Activated CD8-positive, alpha-beta memory T cell treated with anti-CD3 and anti-CD28 coated beads for 48 hours (primary cell): ENCODE measurements at regions not wholly inside any gene's neighbourhood (a gene's known extent, or its start where the extent isn't known, plus 50 kb on each side); places are given as distances from the start of the nearest gene placed in this dataset.
"Not testable (repeated sequence)": the region's sequence is repeated elsewhere in the genome, so short reads cannot be mapped to it uniquely, and the experiment has no call there.

ENCODE experiments used
- DNase-seq, 3 experiments: peaks; one replicate each; pipeline ENCODE4 v3.0.0-alpha.2; 2020; ENCODE audit warnings: low read depth in 2 of 3, low spot score in 2 of 3

DNA sequence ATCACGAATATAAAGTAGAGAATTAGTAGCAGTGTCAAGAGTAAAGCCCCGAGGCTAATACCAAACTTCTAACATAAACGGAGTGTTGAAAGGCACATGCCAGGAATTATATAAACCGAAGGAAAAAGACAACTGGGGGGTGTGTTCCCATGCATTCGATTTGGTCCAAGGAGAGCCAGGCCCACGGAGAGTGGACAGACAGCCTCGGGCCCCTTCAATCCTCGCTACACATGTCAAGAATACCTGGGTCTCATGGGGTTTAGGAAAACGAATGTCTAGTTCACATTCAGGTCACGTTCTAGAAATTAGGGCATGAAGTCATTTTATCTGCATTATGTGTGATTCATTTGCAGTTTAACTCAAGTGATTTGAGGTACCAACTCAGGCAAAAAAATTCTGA lies 343.7 kb downstream of the BCL2L11 start:
- not testable (repeated sequence) for DNase-seq

DNA sequence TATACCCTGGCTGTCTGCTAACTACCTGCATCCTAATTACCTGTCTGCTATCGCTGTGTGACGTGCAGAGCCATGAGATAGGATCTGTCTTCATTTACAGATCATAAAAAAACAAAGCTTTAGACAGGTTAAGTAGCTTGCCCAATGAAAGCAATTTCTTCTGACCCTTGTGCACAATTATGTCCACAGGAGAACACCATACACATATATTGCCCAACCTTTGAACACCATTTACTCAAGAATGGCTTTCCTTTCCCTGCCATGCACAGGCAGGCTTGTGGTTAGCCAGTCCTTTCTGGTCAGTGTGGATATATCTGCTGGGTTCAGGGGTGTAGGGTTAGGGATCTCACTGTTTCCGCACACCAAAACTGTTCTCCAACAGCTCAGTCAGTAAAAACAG lies 344.8 kb downstream of the BCL2L11 start:
- DNase-seq: not testable (repeated sequence)

GRCh38 chr2:111466744-111467143 lies 346.0 kb downstream of the BCL2L11 start:
- DNase-seq: not testable (repeated sequence)

DNA sequence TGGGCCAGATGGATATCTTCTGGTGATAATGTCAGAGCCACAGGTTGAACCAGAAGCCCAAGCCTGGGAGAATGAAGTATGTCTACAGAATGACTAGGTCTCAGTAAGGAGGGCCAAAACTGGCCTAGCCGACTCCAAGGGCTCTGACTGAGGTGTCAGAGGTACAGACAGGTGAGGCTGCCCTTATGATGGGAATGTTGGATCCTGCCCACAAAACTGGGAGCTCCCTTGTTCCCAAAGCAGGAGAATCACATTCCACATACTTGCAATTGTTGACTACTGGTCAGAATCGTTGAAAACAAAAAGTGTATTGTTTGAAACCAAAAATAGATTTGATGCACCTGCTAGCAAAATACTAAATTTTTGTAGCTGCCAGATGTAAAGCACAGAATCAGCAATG lies 350.2 kb downstream of the BCL2L11 start:
- not testable (repeated sequence) for DNase-seq

DNA sequence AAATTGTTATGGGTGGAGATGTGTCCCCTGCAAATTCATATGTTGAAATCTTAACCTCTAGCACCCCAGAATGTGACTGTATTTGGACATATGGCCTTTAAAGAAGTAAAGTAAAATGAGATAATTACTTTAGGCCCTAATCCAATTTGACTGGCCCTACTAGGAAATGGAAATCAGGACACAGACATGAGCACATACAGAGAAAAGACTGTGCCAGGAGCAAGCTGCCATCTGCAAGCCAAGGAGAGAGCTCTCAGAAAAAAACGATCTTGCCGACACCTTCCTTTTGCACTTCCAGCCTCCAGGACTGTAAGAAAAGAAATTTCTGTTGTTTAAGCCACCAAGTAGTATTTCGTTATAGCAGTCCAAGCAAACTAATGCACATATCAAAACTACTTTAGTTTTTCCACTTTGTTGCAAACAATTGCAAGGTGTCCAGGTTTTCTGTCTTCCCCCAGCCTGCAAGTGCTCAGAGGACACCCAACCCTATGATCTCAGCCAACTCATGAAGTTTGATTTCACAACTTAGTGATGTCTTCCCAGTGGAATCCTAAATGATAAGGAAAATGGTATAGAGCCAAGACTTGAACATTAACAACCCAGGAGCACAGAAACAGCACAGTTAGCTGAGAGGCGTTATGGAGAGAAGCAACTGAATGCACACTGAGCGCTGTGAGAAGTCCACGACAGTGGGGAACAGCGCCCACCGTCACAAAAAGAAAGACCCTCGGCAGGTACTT lies 351.2 kb downstream of the BCL2L11 start:
- not testable (repeated sequence) for DNase-seq

- not testable (repeated sequence) for DNase-seq
Observed at GRCh38 chr2:111472844-111473403, 352.2 kb downstream of the BCL2L11 start.

DNA sequence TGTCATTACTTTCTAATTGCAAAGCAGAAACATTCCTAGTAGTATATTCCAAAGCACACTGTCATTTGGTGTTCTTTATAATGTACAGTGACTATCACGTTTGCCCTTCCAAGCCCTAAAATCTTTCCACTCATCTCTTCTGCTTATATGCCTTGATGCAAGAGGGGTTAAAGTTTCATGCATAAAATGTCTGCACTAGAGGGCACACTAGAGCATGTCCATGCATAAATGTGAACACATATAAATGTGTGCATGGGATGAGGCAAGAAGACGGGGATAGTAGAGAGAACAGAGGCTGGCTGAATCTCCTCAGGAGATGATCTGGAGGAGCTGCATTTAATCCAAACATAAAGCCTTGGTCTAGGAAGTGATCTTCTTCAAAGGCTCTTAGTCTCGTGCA lies 352.8 kb downstream of the BCL2L11 start:
- DNase-seq: not testable (repeated sequence)

DNA sequence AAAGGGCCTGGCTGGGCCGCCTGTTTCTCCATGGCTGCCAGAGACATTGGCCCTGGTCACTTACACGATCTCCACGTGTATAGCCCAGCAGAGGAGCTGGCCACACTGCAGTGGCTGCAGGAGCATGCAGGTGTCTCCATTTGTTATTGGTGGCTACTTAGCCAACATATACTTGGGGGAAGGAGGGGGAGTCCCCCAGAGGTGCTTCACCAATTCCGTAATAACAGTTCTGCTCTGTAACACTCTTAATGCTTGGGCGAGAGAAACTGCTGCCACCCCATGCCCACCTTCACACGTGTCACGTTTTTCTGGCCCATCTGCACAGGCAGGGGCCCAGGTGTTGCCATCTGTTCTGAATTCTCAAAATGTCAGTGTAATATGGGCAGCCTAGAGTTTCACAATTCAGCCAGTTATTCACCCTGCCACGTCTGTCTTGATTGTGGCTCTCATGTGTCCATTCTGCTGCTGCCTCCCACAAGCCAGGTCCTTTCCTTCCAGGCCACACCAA lies 353.5 kb downstream of the BCL2L11 start:
- not testable (repeated sequence) for DNase-seq

DNA sequence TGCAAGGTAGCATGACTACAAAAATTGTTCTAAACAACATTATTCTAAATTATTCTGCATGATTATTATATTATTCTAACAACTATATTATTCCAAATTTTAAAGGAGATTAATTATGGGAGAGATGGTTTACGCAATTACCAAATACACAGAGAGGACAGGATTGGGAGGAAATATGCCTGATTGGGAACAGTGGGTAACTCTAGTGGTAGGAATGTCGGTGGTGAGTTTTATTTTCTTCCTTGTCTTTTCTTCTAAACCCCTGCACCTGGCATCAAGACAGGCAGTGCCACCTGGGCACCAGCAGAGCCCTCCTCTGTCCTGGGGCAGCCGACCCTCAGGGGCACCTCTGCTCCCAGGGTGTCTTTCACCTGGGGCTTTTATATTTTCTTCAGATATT lies 357.6 kb downstream of the BCL2L11 start:
- DNase-seq: not testable (repeated sequence)

- not testable (repeated sequence) for DNase-seq
Observed at GRCh38 chr2:111478871-111479318, 358.2 kb downstream of the BCL2L11 start.

DNA sequence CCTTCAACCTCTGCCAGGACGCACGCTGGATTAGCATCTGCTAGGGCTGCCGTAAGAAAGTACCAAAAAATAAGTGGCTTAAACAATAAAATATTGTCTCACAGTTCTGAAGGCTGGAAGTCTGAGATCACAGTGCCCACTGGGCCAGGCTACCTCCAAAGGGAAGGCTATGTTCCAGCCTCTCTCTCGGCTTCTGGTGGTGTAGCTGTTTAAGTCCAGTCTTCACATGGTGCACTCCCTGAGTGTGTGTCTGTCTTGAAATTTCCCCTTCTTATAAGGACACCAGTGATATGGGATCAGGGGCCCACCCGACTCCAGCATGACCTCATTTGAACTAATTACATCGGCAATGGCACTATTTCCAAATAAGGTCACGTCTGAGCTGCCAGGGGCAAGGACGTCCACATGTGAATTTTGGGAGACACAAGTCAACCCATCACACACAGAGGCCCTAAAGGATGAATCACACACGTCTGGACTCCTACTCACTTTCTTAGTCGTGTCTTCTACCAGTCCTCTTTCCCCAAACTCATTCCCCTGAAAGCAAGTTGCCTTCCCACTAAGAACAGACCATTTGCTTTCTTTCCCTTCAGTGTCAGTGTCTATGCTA lies 359.4 kb downstream of the BCL2L11 start:
- DNase-seq: not testable (repeated sequence)

GRCh38 chr2:111480633-111481032 lies 359.9 kb downstream of the BCL2L11 start:
- DNase-seq: not testable (repeated sequence)

GRCh38 chr2:111481219-111481618 lies 360.5 kb downstream of the BCL2L11 start:
- not testable (repeated sequence) for DNase-seq

DNA sequence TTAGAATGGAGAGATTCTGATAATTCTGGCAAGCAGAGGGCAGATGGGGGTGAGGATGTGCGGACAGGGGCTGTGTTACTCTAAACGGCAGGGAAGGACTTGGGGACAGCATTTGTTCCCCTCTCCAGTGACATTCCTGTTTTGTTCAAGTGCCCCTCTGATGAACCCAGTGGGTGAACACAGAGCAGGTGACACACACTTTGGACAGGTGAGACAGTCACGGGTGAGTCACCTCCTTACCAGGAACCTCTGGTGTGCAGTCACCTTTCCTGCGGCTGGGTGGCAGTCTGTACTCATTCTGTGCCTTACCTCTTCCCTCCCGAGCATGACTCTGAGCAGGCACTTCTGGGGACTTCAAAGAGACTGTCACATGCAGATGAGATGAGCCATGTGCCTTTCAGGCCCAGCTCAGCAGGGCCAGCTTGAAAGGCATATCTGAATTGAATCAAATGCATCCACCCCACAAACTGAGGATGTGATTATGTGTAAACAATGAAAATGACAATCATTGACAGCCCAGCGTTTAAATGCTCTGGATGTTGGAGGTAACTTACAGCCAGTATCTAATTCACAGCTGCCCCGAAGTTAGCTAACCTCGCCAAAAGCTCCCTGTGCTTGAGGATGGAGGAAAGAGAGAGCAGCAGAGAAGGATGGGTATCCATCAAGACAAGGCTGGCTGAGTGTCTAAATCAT lies 362.4 kb downstream of the BCL2L11 start:
- DNase-seq: not testable (repeated sequence)

DNA sequence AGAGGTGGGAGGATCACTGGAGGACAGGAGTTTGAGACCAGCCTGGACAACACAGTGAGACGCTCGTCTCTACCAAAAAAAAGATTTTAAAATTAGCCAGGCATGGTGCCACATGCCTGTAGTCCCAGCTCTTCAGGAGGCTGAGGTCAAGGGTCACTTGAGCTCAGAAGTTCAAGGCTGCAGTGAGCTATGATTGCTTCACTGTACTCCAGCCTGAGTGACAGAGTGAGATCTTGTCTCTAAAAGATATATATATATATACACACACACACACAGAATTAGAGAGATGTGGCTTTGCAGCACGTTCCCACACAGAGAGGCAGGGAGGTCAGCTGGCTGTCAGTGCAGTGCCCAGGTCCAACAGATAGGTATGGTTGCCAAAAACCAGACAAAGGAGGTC lies 363.4 kb downstream of the BCL2L11 start:
- not testable (repeated sequence) for DNase-seq

DNA sequence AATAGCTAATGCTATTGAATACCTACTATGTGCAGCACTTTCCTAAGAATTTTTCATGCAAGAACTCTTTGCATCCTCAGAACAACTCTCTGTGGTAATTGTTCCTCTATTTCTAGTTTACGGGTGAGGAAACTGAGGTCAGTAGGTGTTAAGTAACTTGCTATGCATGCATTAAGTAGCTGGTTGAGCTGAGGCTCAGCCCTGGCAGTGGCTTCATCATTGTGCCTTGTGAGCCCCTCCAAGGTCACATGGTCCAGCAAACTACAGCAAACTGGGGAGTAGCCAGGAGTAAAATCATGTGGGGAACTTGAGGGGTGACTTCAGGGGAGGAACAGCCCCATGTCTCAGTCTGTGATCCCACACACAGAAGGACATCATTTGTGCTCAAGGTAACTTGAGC lies 365.2 kb downstream of the BCL2L11 start:
- not testable (repeated sequence) for DNase-seq

DNA sequence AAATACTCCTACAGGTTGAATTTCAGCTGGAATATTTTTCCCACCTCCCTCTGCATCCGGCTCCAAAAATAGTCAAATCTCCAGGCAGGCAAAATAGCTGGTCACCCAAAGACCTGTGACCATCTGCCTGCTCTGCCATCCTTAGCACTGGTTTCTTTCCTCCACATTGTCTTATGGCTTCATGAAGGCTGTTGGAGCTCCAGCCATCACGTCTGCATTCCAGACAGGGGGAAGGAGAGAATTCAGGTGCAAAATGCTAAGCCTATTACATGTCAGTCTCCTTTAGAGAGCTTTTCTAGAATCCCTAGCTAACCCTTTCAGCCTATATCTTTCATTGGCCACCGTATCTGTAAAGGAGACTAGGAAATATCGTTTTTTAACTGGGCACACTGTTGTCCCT lies 367.7 kb downstream of the BCL2L11 start:
- DNase-seq: not testable (repeated sequence)

DNA sequence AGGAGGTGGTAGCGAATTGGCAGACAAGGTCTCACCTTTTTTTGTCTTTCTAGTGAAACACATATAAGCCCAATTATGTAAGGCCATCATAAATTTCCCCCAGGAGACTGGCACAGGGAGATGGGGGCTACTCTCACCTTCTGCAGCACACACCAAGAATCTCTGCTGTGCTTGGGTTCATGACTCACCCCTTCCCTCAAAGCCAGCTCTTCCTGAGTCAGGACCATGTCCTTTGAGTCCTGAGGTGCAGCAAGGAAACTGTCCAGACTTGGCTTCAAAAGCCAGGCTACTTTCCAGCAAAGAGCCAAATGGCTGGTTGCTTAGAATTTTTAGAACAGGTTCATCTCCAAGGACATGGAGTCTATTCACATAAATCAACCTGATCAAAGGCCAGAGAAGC lies 368.7 kb downstream of the BCL2L11 start:
- not testable (repeated sequence) for DNase-seq

- DNase-seq: not testable (repeated sequence)
Observed at GRCh38 chr2:111491181-111491580, 370.5 kb downstream of the BCL2L11 start.

GRCh38 chr2:111491614-111492013 lies 370.9 kb downstream of the BCL2L11 start:
- DNase-seq: not testable (repeated sequence)

DNA sequence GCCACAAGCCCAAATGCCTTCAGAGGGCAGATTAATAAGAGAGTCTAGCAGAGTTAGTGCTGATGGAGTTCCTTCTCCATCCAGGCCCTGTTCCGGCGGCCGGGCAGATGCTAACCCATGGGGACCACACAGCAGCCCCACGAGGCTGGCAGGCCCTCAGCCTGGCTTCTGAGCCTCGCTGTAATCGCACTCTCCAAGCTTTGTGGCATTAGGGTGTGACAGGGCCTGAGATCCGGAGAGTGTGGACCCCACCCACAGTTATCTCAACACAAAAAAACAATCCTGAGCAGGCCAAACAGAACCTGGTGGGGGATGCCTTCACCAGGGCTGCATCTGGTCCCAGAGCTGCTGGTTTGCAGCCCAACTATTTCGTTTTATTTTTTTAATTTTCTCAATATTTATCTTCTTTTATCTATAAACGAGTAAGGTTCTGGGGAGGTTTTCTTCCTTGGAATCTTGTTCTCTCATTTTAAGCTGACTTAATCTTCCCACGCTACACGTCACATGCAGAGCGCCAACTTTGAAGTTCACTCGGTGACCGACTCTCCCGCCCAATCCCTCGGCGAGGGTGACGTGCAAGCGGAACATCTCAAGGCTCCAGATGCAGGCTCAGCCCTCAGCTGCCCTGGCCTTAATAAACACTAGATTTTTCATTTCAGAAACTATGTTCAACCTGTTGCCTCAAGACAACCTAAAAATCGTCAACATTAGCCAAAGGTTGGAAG lies 372.4 kb downstream of the BCL2L11 start:
- DNase-seq: not testable (repeated sequence)
